ENCODE measurements at regions not wholly inside any gene's neighbourhood (a gene's known extent, or its start where the extent isn't known, plus 50 kb on each side); places are given as distances from the start of the nearest gene placed in this dataset.

DNA sequence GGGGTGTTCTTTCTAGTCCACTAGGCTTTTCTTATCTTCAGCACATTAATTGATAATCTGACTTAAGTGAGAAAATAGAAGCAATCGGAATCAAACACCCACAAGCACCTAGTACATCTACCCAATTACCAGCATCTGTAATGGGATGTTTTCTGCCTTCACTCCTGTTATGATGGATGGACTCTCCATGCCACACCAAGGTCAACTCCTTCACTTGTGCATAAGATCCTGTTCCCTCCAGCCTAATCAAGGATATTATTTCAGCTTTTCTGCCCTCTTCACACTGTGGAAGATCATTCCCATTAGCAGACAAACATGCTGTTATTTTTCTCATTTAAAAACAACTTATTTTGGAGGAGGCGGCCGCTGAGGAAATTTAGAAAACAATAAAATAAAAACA is 162.0 kb upstream of the EDIL3 start:
- Histone ChIP-seq H3K23me2 (ENCODE audit: insufficient read length, low read depth, low read length, poor library complexity, severe bottlenecking) (no peaks in the 10 kb centered on the region), H3K56ac (ENCODE audit: insufficient read length, low read depth, low read length) (no peak overlapping the region), H3K4me1 (ENCODE audit: insufficient read depth, low read length) (no peaks in the 10 kb centered on the region), H4K91ac (ENCODE audit: insufficient read length, low read depth, low read length) (no peak overlapping the region), H3K79me2 (ENCODE audit: insufficient read depth, low read length) (no peaks in the 10 kb centered on the region), H3T11ph (ENCODE audit: low read length) (no peak overlapping the region), H3K27me3 (ENCODE audit: insufficient read depth, low read length) (no peaks in the 10 kb centered on the region; the same call in 1 of the 2 replicates), H2AFZ (ENCODE audit: low read length) (no peak overlapping the region), H3K9me3 (ENCODE audit: control insufficient read depth, low read depth, low read length) (no peaks in the 10 kb centered on the region), H4K20me1 (ENCODE audit: control insufficient read depth, insufficient read depth, insufficient read length) (no peaks in the 10 kb centered on the region), H4K8ac (replicated peaks; ENCODE audit: insufficient read length, low read depth, low read length) (no peak overlapping the region), H2BK20ac (ENCODE audit: low read depth, low read length, poor library complexity, severe bottlenecking) (no peak overlapping the region), H3K79me1 (ENCODE audit: insufficient read depth, low read depth, low read length, poor library complexity, severe bottlenecking) (no peaks in the 10 kb centered on the region), H3K4me2 (ENCODE audit: insufficient read depth, insufficient read length, low read length) (no peak overlapping the region), H3K4ac (ENCODE audit: low read depth, low read length) (no peak overlapping the region), H2BK120ac (ENCODE audit: low read depth, low read length, poor library complexity, severe bottlenecking) (no peak overlapping the region), H2AK5ac (ENCODE audit: insufficient read length, low read length) (no peak overlapping the region), H3K9ac (ENCODE audit: extremely low read depth, insufficient read length, low read length) (no peak overlapping the region), H4K5ac (ENCODE audit: insufficient read length, low read depth, low read length) (no peak overlapping the region), H3K18ac (ENCODE audit: insufficient read length, low read depth, low read length) (no peak overlapping the region), H3K27ac (ENCODE audit: insufficient read length, low read depth, low read length) (no peak overlapping the region), H2BK15ac (ENCODE audit: low read depth, low read length) (no peak overlapping the region), H3K14ac (ENCODE audit: insufficient read depth, low read length) (no peak overlapping the region), H2BK12ac (ENCODE audit: insufficient read length, low read depth, low read length) (no peak overlapping the region), H3K23ac (ENCODE audit: insufficient read length, low read depth, low read length) (no peak overlapping the region), H2BK5ac (ENCODE audit: insufficient read length, low read length) (no peak overlapping the region)
- no CpG with 5 or more reads among the region's 3 CpGs for WGBS (ENCODE audit: extremely low coverage, insufficient read length, low lambda C conversion rate)
- H3K9me3 Mint-ChIP-seq: peaks cover under 1 to 2% of the 10 kb centered on the region in 2 experiments
- H3K4me1 Mint-ChIP-seq: 0 out of 4 replicates have a peak, but pooled peaks cover 0 to 2% of the 10 kb centered on the region in 2 experiments
- no peak overlapping the region for H3K4me3 Mint-ChIP-seq
- H3K27ac Mint-ChIP-seq: no peak overlapping the region
- H3K27me3 Mint-ChIP-seq (ENCODE audit: low read depth): no peaks in the 10 kb centered on the region
- DNase-seq: no peak
- H3K36me3 Mint-ChIP-seq (ENCODE audit: insufficient read depth in 1 of 3, low read depth in 3 of 3): peaks cover 0 to 5% (median 3%) of the 10 kb centered on the region in 3 experiments; a peak in 5 of 7 replicates
- no peak for TF ChIP-seq CTCF (conservative IDR thresholded peaks at IDR 0.05)
